GM12878 (cell line): ENCODE measurements at regions not wholly inside any gene's neighbourhood (a gene's known extent, or its start where the extent isn't known, plus 50 kb on each side); places are given as distances from the start of the nearest gene placed in this dataset.

ENCODE experiments used
- ATAC-seq: fragments of 200-7000 bp; cut with Tn5 transposase; 3 replicates; pipeline ENCODE4 v1.9.1; 2020; ENCODE audit warnings: mild to moderate bottlenecking, moderate library complexity
- BruUV-seq: library from RNA; stranded (reverse); fragments of 400-500 nt; replicated peaks from 2 replicates; lab custom pipeline; 2021; lab: Mats Ljungman, UMichigan
- CTCF ChIA-PET: fragments of 300-600 bp; sonication (Branson Sonifier 250); formaldehyde crosslinking; extraction: SDS; loops from one replicate; lab custom pipeline; 2021; ENCODE audit warnings: inconsistent platforms; lab: Yijun Ruan, JAX
- POLR2A ChIA-PET: fragments of 350-600 bp; formaldehyde crosslinking; extraction: SDS; loops from one replicate; lab custom pipeline; 2021; ENCODE audit warnings: inconsistent platforms; lab: Charles Lee
- RAD21 ChIA-PET: fragments of 300-600 bp; sonication (Branson Sonifier 250); formaldehyde crosslinking; loops from one replicate; lab custom pipeline; 2023; ENCODE audit warnings: antibody characterized with exemption; ENCODE audit not compliant: unreplicated experiment; lab: Charles Lee
- SMC1A ChIA-PET: fragments of 300-600 bp; sonication (Branson Sonifier 250); formaldehyde crosslinking; loops from one replicate; lab custom pipeline; 2023; ENCODE audit not compliant: unreplicated experiment, uncharacterized antibody; lab: Charles Lee
- DNase-seq: peaks from one replicate; pipeline ENCODE4 v3.0.0-alpha.2; 2011; ENCODE audit warnings: low read depth, low spot score
- FAIRE-seq: peaks from 3 replicates; lab custom pipeline; 2011; peaks lifted over from hg19 to GRCh38; lab: Jason Lieb, UNC
- H2AFZ ChIP-seq: 2 replicates; pipeline ENCODE4 v1.6.0; 2011; ENCODE audit warnings: low read depth, low read length, control low read depth; ENCODE audit not compliant: control insufficient read depth
- H3K27ac ChIP-seq: 2 replicates; pipeline ENCODE4 v1.5.1; 2011; ENCODE audit warnings: control low read depth; ENCODE audit not compliant: control insufficient read depth, insufficient read depth
- H3K27me3 ChIP-seq, 2 experiments: replicated peaks in 1 of 2; 2 replicates each; pipeline versions ENCODE4 v1.6.0 to v1.6.1; 2011; ENCODE audit warnings: low read length in 1 of 2; ENCODE audit not compliant: control insufficient read depth in 2 of 2, insufficient read depth in 2 of 2
- H3K36me3 ChIP-seq, 2 experiments: 2 replicates each; pipeline ENCODE4 v1.5.1; 2011; ENCODE audit warnings: low read length in 1 of 2; ENCODE audit not compliant: control insufficient read depth in 2 of 2, insufficient read depth in 2 of 2
- H3K4me1 ChIP-seq: 2 replicates; pipeline ENCODE4 v1.6.1; 2011; ENCODE audit warnings: mild to moderate bottlenecking, low read length, moderate library complexity, mixed read lengths; ENCODE audit not compliant: control insufficient read depth, insufficient read depth
- H3K4me2 ChIP-seq: 2 replicates; pipeline ENCODE4 v1.6.0; 2011; ENCODE audit warnings: control low read depth; ENCODE audit not compliant: control insufficient read depth, insufficient read depth
- H3K4me3 ChIP-seq: fragments of 200-600 bp; sonication (generic); 2 replicates; pipeline ENCODE4 v1.5.1; 2016
- H3K79me2 ChIP-seq: 2 replicates; pipeline ENCODE4 v1.6.0; 2011; ENCODE audit warnings: low read length; ENCODE audit not compliant: control insufficient read depth, insufficient read depth
- H3K9ac ChIP-seq: 2 replicates; pipeline ENCODE4 v1.8.0; 2011; ENCODE audit warnings: low read length, control low read depth, mixed read lengths; ENCODE audit not compliant: control insufficient read depth, insufficient read depth
- H3K9me3 ChIP-seq: replicated peaks from 3 replicates; pipeline ENCODE4 v1.5.1; 2011; ENCODE audit warnings: mild to moderate bottlenecking, low read length; ENCODE audit not compliant: control insufficient read depth, insufficient read depth
- H4K20me1 ChIP-seq: 2 replicates; pipeline ENCODE4 v1.6.0; 2011; ENCODE audit not compliant: control insufficient read depth, insufficient read depth
- HDGF ChIP-seq: fragments of 450-650 bp; IDR thresholded peaks from 2 replicates; pipeline ENCODE4 v1.6.1; 2016; ENCODE audit warnings: antibody characterized with exemption
- MYB ChIP-seq: fragments of 150-350 bp; IDR thresholded peaks from 2 replicates; pipeline ENCODE4 v1.6.1; 2014; ENCODE audit warnings: mild to moderate bottlenecking, low read depth, low read length, borderline replicate concordance
- RCOR1 ChIP-seq: conservative IDR thresholded peaks from 2 replicates; pipeline ENCODE4 v1.6.1; 2012; ENCODE audit warnings: low read depth, low read length, improper control_type of control experiment
- USF1 ChIP-seq: IDR thresholded peaks from 2 replicates; pipeline ENCODE4 v1.6.1; 2011; ENCODE audit warnings: borderline replicate concordance, low read depth, mild to moderate bottlenecking, moderate library complexity, mixed read lengths, low read length; ENCODE audit not compliant: insufficient read depth; ENCODE audit errors: extremely low read length
- WRNIP1 ChIP-seq: IDR thresholded peaks from 2 replicates; pipeline ENCODE4 v1.6.1; 2011; ENCODE audit warnings: low read depth, low read length, improper control_type of control experiment, borderline replicate concordance
- WGBS: methylation state at CpG from one replicate; pipeline ENCODE4 v1.1.6; 2016; ENCODE audit warnings: low lambda C conversion rate; ENCODE audit not compliant: insufficient replicate concordance, insufficient coverage; ENCODE audit errors: missing lambda C conversion rate; 5-methylcytosine and 5-hydroxymethylcytosine counted together
- in situ Hi-C: fragments of 300-500 bp; cut with MboI; formaldehyde crosslinking; loops from 9 replicates; pipeline ENCODE4 v1.14.3; 2018; ENCODE audit warnings: mixed read lengths
- intact Hi-C: fragments of 100-400 bp; cut with micrococcal nuclease; formaldehyde crosslinking; loops from one replicate; pipeline ENCODE4 v1.14.2; 2022; ENCODE audit not compliant: unreplicated experiment

- TF ChIP-seq MYB, result no peak
Observed at GRCh38 chr2:54385271-54385670, 70.9 kb upstream of the SPTBN1 start (continued).

- no peaks in the 10 kb centered on the region; a peak in 1 of 4 replicates for H3K27me3 ChIP-seq
- CTCF ChIA-PET, result interaction anchor here (0.8 to 1.0 kb wide), 2 partner anchors 60 to 116 kb away, joined by 3 read pairs; no protein-coding TSS in a partner anchor
- no peaks in the 10 kb centered on the region for H3K36me3 ChIP-seq
- no peak overlapping the region for H2AFZ ChIP-seq
- POLR2A ChIA-PET, result no interaction called here
- H3K4me1 ChIP-seq, result no peaks in the 10 kb centered on the region
- ATAC-seq, result no peak
- H3K4me3 ChIP-seq, result no peak overlapping the region
- in situ Hi-C loops (no loop called here), intact Hi-C loops (no loop called here)
- H3K27ac ChIP-seq, result no peak overlapping the region
- no peaks in the 10 kb centered on the region for H3K9me3 ChIP-seq
- no peaks in the 10 kb centered on the region for H4K20me1 ChIP-seq
- DNase-seq, result no peak
- no peak for TF ChIP-seq RCOR1
- no peak for TF ChIP-seq WRNIP1
- no peak for TF ChIP-seq HDGF
- no peak for TF ChIP-seq USF1
- RAD21 ChIA-PET, result no interaction called here
- no peak for FAIRE-seq
- H3K4me2 ChIP-seq, result no peak overlapping the region
- WGBS, result 34% methylated on average over 3 of the region's 3 CpGs
- H3K79me2 ChIP-seq, result no peaks in the 10 kb centered on the region
- SMC1A ChIA-PET, result no interaction called here
- BruUV-seq, result no TSS peak
- H3K9ac ChIP-seq, result no peak overlapping the region
Observed at GRCh38 chr2:54386585-54386984, 69.5 kb upstream of the SPTBN1 start.
